C4-2B (cell line): ENCODE measurements at regions not wholly inside any gene's neighbourhood (a gene's known extent, or its start where the extent isn't known, plus 50 kb on each side); places are given as distances from the start of the nearest gene placed in this dataset.

Experiments
- CTCF ChIP-seq: fragments of 450-650 bp; conservative IDR thresholded peaks from 2 replicates; pipeline ENCODE4 v1.5.1; 2017; ENCODE audit warnings: mild to moderate bottlenecking
- ZFX ChIP-seq: fragments of 450-650 bp; IDR thresholded peaks from 2 replicates; pipeline ENCODE4 v1.6.1; 2017

- TF ChIP-seq CTCF (no peak), ZFX (no peak)
Measured at GRCh38 chr4:55255179-55255578, 90.9 kb upstream of the SRD5A3 start.
